IMR-90 (cell line): ENCODE measurements at regions not wholly inside any gene's neighbourhood (a gene's known extent, or its start where the extent isn't known, plus 50 kb on each side); places are given as distances from the start of the nearest gene placed in this dataset.

Experiments
- ATAC-seq: fragments of 200-7000 bp; cut with Tn5 transposase; 2 replicates; pipeline ENCODE4 v1.9.1; 2020; ENCODE audit warnings: low read depth, mild to moderate bottlenecking, moderate library complexity
- BruUV-seq: library from RNA; stranded (reverse); fragments of 400-500 nt; replicated peaks from 2 replicates; lab custom pipeline; 2021; lab: Mats Ljungman, UMichigan
- CTCF ChIA-PET: fragments of 300-600 bp; formaldehyde crosslinking; extraction: SDS; loops from one replicate; lab custom pipeline; 2021; ENCODE audit warnings: antibody characterized with exemption; lab: Yijun Ruan, JAX
- POLR2A ChIA-PET: fragments of 300-600 bp; sonication (Branson Sonifier 250); formaldehyde crosslinking; loops from one replicate; lab custom pipeline; 2022; ENCODE audit warnings: antibody characterized with exemption; ENCODE audit not compliant: unreplicated experiment; lab: Charles Lee
- DNase-seq: peaks from one replicate; pipeline ENCODE4 v3.0.0; 2013
- H2AFZ ChIP-seq: replicated peaks from 2 replicates; pipeline ENCODE3; 2013; ENCODE audit warnings: low read length, mild to moderate bottlenecking; ENCODE audit not compliant: poor library complexity
- H2AK5ac ChIP-seq: 2 replicates; pipeline ENCODE4 v1.6.1; 2013; ENCODE audit warnings: low read depth, low read length, inconsistent platforms
- H2AK9ac ChIP-seq: replicated peaks from 2 replicates; pipeline ENCODE3; 2013; ENCODE audit warnings: mild to moderate bottlenecking, low read depth, low read length, moderate library complexity; ENCODE audit not compliant: poor library complexity
- H2BK120ac ChIP-seq: 2 replicates; pipeline ENCODE4 v1.6.1; 2013; ENCODE audit warnings: low read depth, low read length, inconsistent platforms
- H2BK15ac ChIP-seq: 3 replicates; pipeline ENCODE4 v1.6.1; 2013; ENCODE audit warnings: low read depth, low read length, inconsistent platforms
- H2BK20ac ChIP-seq: 2 replicates; pipeline ENCODE4 v1.6.1; 2013; ENCODE audit warnings: low read depth, mild to moderate bottlenecking, inconsistent platforms, low read length, moderate library complexity
- H2BK5ac ChIP-seq: 2 replicates; pipeline ENCODE4 v1.6.1; 2013; ENCODE audit warnings: mild to moderate bottlenecking, low read depth, low read length, inconsistent platforms; ENCODE audit not compliant: poor library complexity, severe bottlenecking
- H3K14ac ChIP-seq: replicated peaks from 2 replicates; pipeline ENCODE4 v1.6.1; 2013; ENCODE audit warnings: low read depth, low read length, inconsistent platforms
- H3K18ac ChIP-seq: 2 replicates; pipeline ENCODE4 v1.6.1; 2013; ENCODE audit warnings: low read depth, low read length, control low read depth
- H3K23ac ChIP-seq: 2 replicates; pipeline ENCODE4 v1.6.1; 2013; ENCODE audit warnings: low read depth, low read length, inconsistent platforms
- H3K27ac ChIP-seq: 2 replicates; pipeline ENCODE4 v1.5.1; 2013; ENCODE audit warnings: mild to moderate bottlenecking, control low read depth, low read length; ENCODE audit not compliant: insufficient read depth
- H3K27me3 ChIP-seq: 2 replicates; pipeline ENCODE4 v1.6.1; 2013; ENCODE audit warnings: low read length; ENCODE audit not compliant: control insufficient read depth, insufficient read depth
- H3K36me3 ChIP-seq: 2 replicates; pipeline ENCODE4 v1.6.1; 2013; ENCODE audit warnings: low read length, mixed read lengths; ENCODE audit not compliant: control insufficient read depth, insufficient read depth
- H3K4ac ChIP-seq: 2 replicates; pipeline ENCODE4 v1.6.1; 2013; ENCODE audit warnings: low read depth, low read length, inconsistent platforms
- H3K4me1 ChIP-seq: 2 replicates; pipeline ENCODE4 v1.6.1; 2013; ENCODE audit warnings: low read length, mixed read lengths; ENCODE audit not compliant: control insufficient read depth, insufficient read depth
- H3K4me2 ChIP-seq: 2 replicates; pipeline ENCODE4 v1.6.1; 2013; ENCODE audit warnings: low read depth, mild to moderate bottlenecking, control low read depth, low read length, moderate library complexity
- H3K4me3 ChIP-seq: 2 replicates; pipeline ENCODE4 v1.5.1; 2013; ENCODE audit warnings: low read depth, mild to moderate bottlenecking, control low read depth, low read length, moderate library complexity; ENCODE audit not compliant: insufficient read depth
- H3K56ac ChIP-seq: 2 replicates; pipeline ENCODE4 v1.6.1; 2013; ENCODE audit warnings: low read length, inconsistent platforms; ENCODE audit not compliant: insufficient read depth; ENCODE audit errors: extremely low read depth
- H3K79me1 ChIP-seq, 2 experiments: 2 replicates each; pipeline ENCODE4 v1.6.1; 2013; ENCODE audit warnings: low read length in 2 of 2, inconsistent platforms in 1 of 2, low read depth in 1 of 2
- H3K9ac ChIP-seq: 2 replicates; pipeline ENCODE4 v1.6.1; 2013; ENCODE audit warnings: low read depth, low read length, control low read depth
- H3K9me1 ChIP-seq: 2 replicates; pipeline ENCODE4 v1.6.1; 2013; ENCODE audit warnings: low read length, inconsistent platforms; ENCODE audit not compliant: insufficient read depth
- H3K9me3 ChIP-seq: 2 replicates; pipeline ENCODE4 v1.6.1; 2013; ENCODE audit warnings: low read length; ENCODE audit not compliant: control insufficient read depth, insufficient read depth
- H4K20me1 ChIP-seq: 2 replicates; pipeline ENCODE4 v1.6.1; 2013; ENCODE audit warnings: low read length, inconsistent platforms; ENCODE audit not compliant: insufficient read depth
- H4K5ac ChIP-seq: 2 replicates; pipeline ENCODE4 v1.6.1; 2013; ENCODE audit warnings: mild to moderate bottlenecking, low read depth, low read length, control low read depth
- H4K8ac ChIP-seq, 2 experiments: 2 replicates each; pipeline ENCODE4 v1.6.1; 2013; ENCODE audit warnings: low read depth in 2 of 2, low read length in 2 of 2, control low read depth in 1 of 2, inconsistent platforms in 1 of 2
- H4K91ac ChIP-seq: 2 replicates; pipeline ENCODE4 v1.6.1; 2013; ENCODE audit warnings: low read depth, low read length, inconsistent platforms; ENCODE audit not compliant: insufficient read depth
- BHLHE40 ChIP-seq: fragments of 150-350 bp; IDR thresholded peaks from 2 replicates; pipeline ENCODE4 v1.6.1; 2016; ENCODE audit warnings: mild to moderate bottlenecking, low read depth, low read length
- CEBPB ChIP-seq: IDR thresholded peaks from 2 replicates; pipeline ENCODE4 v1.6.1; 2012; ENCODE audit warnings: low read depth, low read length, improper control_type of control experiment
- FOS ChIP-seq: fragments of 150-350 bp; IDR thresholded peaks from 2 replicates; pipeline ENCODE4 v1.6.1; 2016; ENCODE audit warnings: low read depth, low read length
- MAZ ChIP-seq: IDR thresholded peaks from 2 replicates; pipeline ENCODE4 v1.6.1; 2012; ENCODE audit warnings: low read depth, mild to moderate bottlenecking, low read length, improper control_type of control experiment, moderate library complexity, borderline replicate concordance
- MXI1 ChIP-seq: IDR thresholded peaks from 2 replicates; pipeline ENCODE4 v1.6.1; 2012; ENCODE audit warnings: low read depth, mild to moderate bottlenecking, low read length, moderate library complexity, borderline replicate concordance
- NFE2L2 ChIP-seq: fragments of 150-350 bp; IDR thresholded peaks from 2 replicates; pipeline ENCODE4 v1.6.1; 2016; ENCODE audit warnings: low read depth, mild to moderate bottlenecking, low read length
- RAD21 ChIP-seq: IDR thresholded peaks from 2 replicates; pipeline ENCODE4 v1.6.1; 2012; ENCODE audit warnings: low read length, improper control_type of control experiment
- RCOR1 ChIP-seq: IDR thresholded peaks from 2 replicates; pipeline ENCODE4 v1.6.1; 2012; ENCODE audit warnings: mild to moderate bottlenecking, low read length, improper control_type of control experiment; ENCODE audit not compliant: insufficient replicate concordance
- RFX5 ChIP-seq: IDR thresholded peaks from 2 replicates; pipeline ENCODE4 v1.8.0; 2012; ENCODE audit warnings: low read depth, mild to moderate bottlenecking, low read length, moderate library complexity
- SMC3 ChIP-seq: fragments of 150-350 bp; IDR thresholded peaks from 2 replicates; pipeline ENCODE4 v1.6.1; 2016; ENCODE audit warnings: low read depth, mild to moderate bottlenecking, antibody characterized with exemption, low read length, moderate library complexity
- WGBS, 2 experiments: methylation state at CpG; one replicate each; pipeline versions ENCODE4 v1.1.5 to v1.1.7; 2013; ENCODE audit warnings: missing lambda C conversion rate in 2 of 2; ENCODE audit not compliant: insufficient read length in 1 of 2; ENCODE audit errors: extremely low coverage in 2 of 2; 5-methylcytosine and 5-hydroxymethylcytosine counted together
- dilution Hi-C: fragments of 300-500 bp; cut with HindIII; formaldehyde crosslinking; loops from one replicate; pipeline ENCODE4 v1.14.3; 2018; ENCODE audit warnings: low sequenced_read_pairs; ENCODE audit not compliant: unreplicated experiment
- in situ Hi-C: fragments of 300-500 bp; cut with MboI; formaldehyde crosslinking; loops from 3 replicates; pipeline ENCODE4 v1.14.3; 2019; ENCODE audit warnings: low sequenced_read_pairs, inconsistent platforms, mixed read lengths
- intact Hi-C: fragments of 100-400 bp; cut with micrococcal nuclease; formaldehyde crosslinking; loops from 2 replicates; pipeline ENCODE4 v1.10.0; 2022
- TF ChIP-seq, protein P1 (sequence below): conservative IDR thresholded peaks from 2 replicates; pipeline ENCODE4 v1.5.1; 2012; ENCODE audit warnings: mild to moderate bottlenecking, low read depth, low read length, improper control_type of control experiment
- TF ChIP-seq, protein P2 (sequence below): fragments of 150-350 bp; IDR thresholded peaks from 2 replicates; pipeline ENCODE4 v1.6.1; 2016; ENCODE audit warnings: low read depth, mild to moderate bottlenecking, low read length, moderate library complexity, borderline replicate concordance

DNA sequence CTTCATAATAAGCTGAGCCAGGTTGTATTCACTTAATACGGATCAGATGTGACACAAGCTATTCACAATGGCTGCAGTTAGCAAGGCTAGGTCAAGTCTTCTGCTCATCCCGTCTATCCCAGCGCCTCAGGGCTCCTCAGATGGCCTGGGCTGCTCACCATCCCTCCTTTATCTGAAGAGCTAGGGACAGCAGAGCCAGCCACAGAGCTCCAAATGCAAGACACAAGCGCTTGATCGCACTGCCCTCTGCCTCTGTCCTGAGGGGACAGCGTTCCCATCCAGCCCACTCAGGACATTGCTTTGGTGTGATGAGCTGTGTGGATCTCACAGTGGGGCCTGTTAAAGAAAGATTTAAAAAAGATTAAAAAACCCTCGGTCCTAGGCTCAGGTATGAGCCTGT, 254.4 kb upstream of the HS6ST1 start:
- Histone ChIP-seq H2BK20ac (no peak overlapping the region), H3K4me1 (no peaks in the 10 kb centered on the region), H3K36me3 (no peaks in the 10 kb centered on the region), H3K4ac (no peak overlapping the region), H4K91ac (no peak overlapping the region), H2AFZ (no peak overlapping the region), H3K4me3 (no peak overlapping the region), H3K27ac (no peak overlapping the region), H3K4me2 (no peak overlapping the region), H2AK9ac (no peak overlapping the region), H3K14ac (no peak overlapping the region), H4K20me1 (no peaks in the 10 kb centered on the region), H2AK5ac (no peak overlapping the region), H3K79me1 (no peaks in the 10 kb centered on the region), H3K9me1 (no peaks in the 10 kb centered on the region), H3K23ac (no peak overlapping the region), H4K5ac (no peak overlapping the region), H3K9me3 (no peaks in the 10 kb centered on the region), H3K18ac (no peak overlapping the region), H2BK15ac (no peak overlapping the region), H2BK5ac (no peak overlapping the region), H3K9ac (no peak overlapping the region), H2BK120ac (no peak overlapping the region), H3K27me3 (no peaks in the 10 kb centered on the region), H3K56ac (no peak overlapping the region), H4K8ac (no peak overlapping the region)
- no TSS peak for BruUV-seq
- in situ Hi-C loops (no loop called here), dilution Hi-C loops (no loop called here), intact Hi-C loops (no loop called here)
- ATAC-seq: no peak
- CTCF ChIA-PET: interaction anchor here (0.8 kb wide), 1 partner anchor 244 kb away, joined by 3 read pairs; no protein-coding TSS in a partner anchor
- 79% methylated on average over 3 of the region's 7 CpGs; no CpG with 5 or more reads in 1 of the 2 experiments for WGBS, 2 experiments
- TF ChIP-seq MXI1 (no peak), BHLHE40 (no peak), NFE2L2 (no peak), MAZ (no peak), SMC3 (no peak), RCOR1 (no peak), CEBPB (no peak), RFX5 (no peak), RAD21 (no peak), FOS (no peak)
- TF ChIP-seq, protein P1, sequence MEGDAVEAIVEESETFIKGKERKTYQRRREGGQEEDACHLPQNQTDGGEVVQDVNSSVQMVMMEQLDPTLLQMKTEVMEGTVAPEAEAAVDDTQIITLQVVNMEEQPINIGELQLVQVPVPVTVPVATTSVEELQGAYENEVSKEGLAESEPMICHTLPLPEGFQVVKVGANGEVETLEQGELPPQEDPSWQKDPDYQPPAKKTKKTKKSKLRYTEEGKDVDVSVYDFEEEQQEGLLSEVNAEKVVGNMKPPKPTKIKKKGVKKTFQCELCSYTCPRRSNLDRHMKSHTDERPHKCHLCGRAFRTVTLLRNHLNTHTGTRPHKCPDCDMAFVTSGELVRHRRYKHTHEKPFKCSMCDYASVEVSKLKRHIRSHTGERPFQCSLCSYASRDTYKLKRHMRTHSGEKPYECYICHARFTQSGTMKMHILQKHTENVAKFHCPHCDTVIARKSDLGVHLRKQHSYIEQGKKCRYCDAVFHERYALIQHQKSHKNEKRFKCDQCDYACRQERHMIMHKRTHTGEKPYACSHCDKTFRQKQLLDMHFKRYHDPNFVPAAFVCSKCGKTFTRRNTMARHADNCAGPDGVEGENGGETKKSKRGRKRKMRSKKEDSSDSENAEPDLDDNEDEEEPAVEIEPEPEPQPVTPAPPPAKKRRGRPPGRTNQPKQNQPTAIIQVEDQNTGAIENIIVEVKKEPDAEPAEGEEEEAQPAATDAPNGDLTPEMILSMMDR: no peak
- TF ChIP-seq, protein P2, sequence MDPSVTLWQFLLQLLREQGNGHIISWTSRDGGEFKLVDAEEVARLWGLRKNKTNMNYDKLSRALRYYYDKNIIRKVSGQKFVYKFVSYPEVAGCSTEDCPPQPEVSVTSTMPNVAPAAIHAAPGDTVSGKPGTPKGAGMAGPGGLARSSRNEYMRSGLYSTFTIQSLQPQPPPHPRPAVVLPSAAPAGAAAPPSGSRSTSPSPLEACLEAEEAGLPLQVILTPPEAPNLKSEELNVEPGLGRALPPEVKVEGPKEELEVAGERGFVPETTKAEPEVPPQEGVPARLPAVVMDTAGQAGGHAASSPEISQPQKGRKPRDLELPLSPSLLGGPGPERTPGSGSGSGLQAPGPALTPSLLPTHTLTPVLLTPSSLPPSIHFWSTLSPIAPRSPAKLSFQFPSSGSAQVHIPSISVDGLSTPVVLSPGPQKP: no peak
- POLR2A ChIA-PET: no interaction called here
- no peak for DNase-seq
